ENCODE measurements at regions not wholly inside any gene's neighbourhood (a gene's known extent, or its start where the extent isn't known, plus 50 kb on each side); places are given as distances from the start of the nearest gene placed in this dataset.

DNA sequence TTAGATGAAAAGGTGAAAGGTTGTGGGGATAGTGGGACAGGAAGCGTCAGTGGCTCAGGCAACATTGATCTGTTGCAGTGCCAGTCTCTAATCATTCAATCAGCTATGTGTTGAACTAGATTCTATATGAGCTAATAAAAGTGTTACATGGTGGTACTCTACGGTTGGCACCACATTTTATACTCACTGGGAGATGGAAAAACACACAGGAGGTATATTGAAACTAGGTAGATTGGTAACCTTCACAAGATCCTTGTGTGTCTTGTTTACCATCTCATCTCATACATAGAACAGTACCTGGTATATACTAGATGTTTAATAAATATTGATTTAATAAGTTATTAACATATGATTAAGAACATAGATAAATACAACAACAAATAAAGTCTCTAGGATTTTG, 152.7 kb downstream of the NAA11 start:
- no peak overlapping the region for H3K27ac Mint-ChIP-seq (ENCODE audit: unreplicated experiment)
- no peaks in the 10 kb centered on the region for H4K20me1 ChIP-seq (ENCODE audit: insufficient read depth, low read length)
- no peaks in the 10 kb centered on the region for H3K36me3 ChIP-seq (ENCODE audit: insufficient read depth, low read length)
- no peaks in the 10 kb centered on the region for H3K36me3 Mint-ChIP-seq (ENCODE audit: low read depth, unreplicated experiment)
- no peaks in the 10 kb centered on the region for H3K9me3 ChIP-seq (ENCODE audit: insufficient read depth, low read depth, low read length)
- H3K4me3 ChIP-seq (ENCODE audit: insufficient read depth, low read depth, low read length): no peak overlapping the region
- H3K9me3 Mint-ChIP-seq (ENCODE audit: unreplicated experiment): peaks cover 4% of the 10 kb centered on the region
- H3K9ac ChIP-seq (ENCODE audit: low read length): no peak overlapping the region
- no peaks in the 10 kb centered on the region for H3K27me3 ChIP-seq (ENCODE audit: insufficient read depth, low read length)
- DNase-seq (ENCODE audit: low read depth): no peak
- peaks cover 3% of the 10 kb centered on the region for H3K4me1 Mint-ChIP-seq (ENCODE audit: low read depth, unreplicated experiment)
- no peak overlapping the region for H3K4me2 ChIP-seq (ENCODE audit: low read length)
- no peak for FAIRE-seq
- TF ChIP-seq, protein P1, sequence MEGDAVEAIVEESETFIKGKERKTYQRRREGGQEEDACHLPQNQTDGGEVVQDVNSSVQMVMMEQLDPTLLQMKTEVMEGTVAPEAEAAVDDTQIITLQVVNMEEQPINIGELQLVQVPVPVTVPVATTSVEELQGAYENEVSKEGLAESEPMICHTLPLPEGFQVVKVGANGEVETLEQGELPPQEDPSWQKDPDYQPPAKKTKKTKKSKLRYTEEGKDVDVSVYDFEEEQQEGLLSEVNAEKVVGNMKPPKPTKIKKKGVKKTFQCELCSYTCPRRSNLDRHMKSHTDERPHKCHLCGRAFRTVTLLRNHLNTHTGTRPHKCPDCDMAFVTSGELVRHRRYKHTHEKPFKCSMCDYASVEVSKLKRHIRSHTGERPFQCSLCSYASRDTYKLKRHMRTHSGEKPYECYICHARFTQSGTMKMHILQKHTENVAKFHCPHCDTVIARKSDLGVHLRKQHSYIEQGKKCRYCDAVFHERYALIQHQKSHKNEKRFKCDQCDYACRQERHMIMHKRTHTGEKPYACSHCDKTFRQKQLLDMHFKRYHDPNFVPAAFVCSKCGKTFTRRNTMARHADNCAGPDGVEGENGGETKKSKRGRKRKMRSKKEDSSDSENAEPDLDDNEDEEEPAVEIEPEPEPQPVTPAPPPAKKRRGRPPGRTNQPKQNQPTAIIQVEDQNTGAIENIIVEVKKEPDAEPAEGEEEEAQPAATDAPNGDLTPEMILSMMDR (IDR thresholded peaks at IDR 0.05; ENCODE audit: insufficient read depth, low read depth, low read length): no peak
- no peak for TF ChIP-seq EZH2 (IDR thresholded peaks at IDR 0.05; ENCODE audit: insufficient read depth, low read length)
- H3K27me3 Mint-ChIP-seq (ENCODE audit: low read depth, unreplicated experiment): no peaks in the 10 kb centered on the region
- H3K27ac ChIP-seq (ENCODE audit: low read depth, low read length): no peak overlapping the region
- H3K4me3 Mint-ChIP-seq (ENCODE audit: unreplicated experiment): no peak overlapping the region
- no peaks in the 10 kb centered on the region for H3K79me2 ChIP-seq (ENCODE audit: insufficient read depth, low read length)
- no peak overlapping the region for H2AFZ ChIP-seq (ENCODE audit: low read depth, low read length)
- no peaks in the 10 kb centered on the region for H3K4me1 ChIP-seq (ENCODE audit: insufficient read depth, low read length)

DNA sequence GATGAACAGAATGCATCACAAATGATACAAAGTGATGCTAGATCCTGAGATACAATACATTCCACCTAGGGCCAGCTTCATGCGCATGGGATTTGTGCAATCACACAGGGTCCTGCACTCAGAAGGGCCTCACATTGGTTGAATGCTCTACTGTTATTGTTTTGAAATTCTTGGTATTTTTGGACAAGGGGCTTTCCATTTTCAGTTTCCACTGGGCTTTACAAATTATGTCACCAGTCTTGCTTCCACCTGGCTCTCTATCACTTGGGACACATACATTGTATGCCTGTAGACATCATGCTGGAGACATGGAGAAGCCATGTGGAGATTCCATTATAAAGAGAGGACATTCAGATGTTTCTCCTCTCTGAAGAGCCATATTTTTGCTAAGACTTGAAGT, 155.8 kb downstream of the NAA11 start:
- H3K79me2 ChIP-seq (ENCODE audit: insufficient read depth, low read length): no peaks in the 10 kb centered on the region
- DNase-seq (ENCODE audit: low read depth) (no peak), FAIRE-seq (no peak)
- no peak overlapping the region for H3K4me3 ChIP-seq (ENCODE audit: insufficient read depth, low read depth, low read length)
- no peaks in the 10 kb centered on the region for H3K36me3 Mint-ChIP-seq (ENCODE audit: low read depth, unreplicated experiment)
- no peaks in the 10 kb centered on the region for H4K20me1 ChIP-seq (ENCODE audit: insufficient read depth, low read length)
- H3K27me3 ChIP-seq (ENCODE audit: insufficient read depth, low read length): no peaks in the 10 kb centered on the region
- TF ChIP-seq, protein P1 (IDR thresholded peaks at IDR 0.05; ENCODE audit: insufficient read depth, low read depth, low read length): no peak
- no peak for TF ChIP-seq EZH2 (IDR thresholded peaks at IDR 0.05; ENCODE audit: insufficient read depth, low read length)
- H3K4me1 Mint-ChIP-seq (ENCODE audit: low read depth, unreplicated experiment): no peaks in the 10 kb centered on the region
- no peaks in the 10 kb centered on the region for H3K27me3 Mint-ChIP-seq (ENCODE audit: low read depth, unreplicated experiment)
- H3K9ac ChIP-seq (ENCODE audit: low read length): no peak overlapping the region
- H3K27ac Mint-ChIP-seq (ENCODE audit: unreplicated experiment): no peak overlapping the region
- H2AFZ ChIP-seq (ENCODE audit: low read depth, low read length): no peak overlapping the region
- no peaks in the 10 kb centered on the region for H3K36me3 ChIP-seq (ENCODE audit: insufficient read depth, low read length)
- no peak overlapping the region for H3K27ac ChIP-seq (ENCODE audit: low read depth, low read length)
- H3K9me3 ChIP-seq (ENCODE audit: insufficient read depth, low read depth, low read length): no peaks in the 10 kb centered on the region
- H3K4me2 ChIP-seq (ENCODE audit: low read length): no peak overlapping the region
- peaks cover 4% of the 10 kb centered on the region for H3K9me3 Mint-ChIP-seq (ENCODE audit: unreplicated experiment)
- H3K4me1 ChIP-seq (ENCODE audit: insufficient read depth, low read length): no peaks in the 10 kb centered on the region
- no peak overlapping the region for H3K4me3 Mint-ChIP-seq (ENCODE audit: unreplicated experiment)

DNA sequence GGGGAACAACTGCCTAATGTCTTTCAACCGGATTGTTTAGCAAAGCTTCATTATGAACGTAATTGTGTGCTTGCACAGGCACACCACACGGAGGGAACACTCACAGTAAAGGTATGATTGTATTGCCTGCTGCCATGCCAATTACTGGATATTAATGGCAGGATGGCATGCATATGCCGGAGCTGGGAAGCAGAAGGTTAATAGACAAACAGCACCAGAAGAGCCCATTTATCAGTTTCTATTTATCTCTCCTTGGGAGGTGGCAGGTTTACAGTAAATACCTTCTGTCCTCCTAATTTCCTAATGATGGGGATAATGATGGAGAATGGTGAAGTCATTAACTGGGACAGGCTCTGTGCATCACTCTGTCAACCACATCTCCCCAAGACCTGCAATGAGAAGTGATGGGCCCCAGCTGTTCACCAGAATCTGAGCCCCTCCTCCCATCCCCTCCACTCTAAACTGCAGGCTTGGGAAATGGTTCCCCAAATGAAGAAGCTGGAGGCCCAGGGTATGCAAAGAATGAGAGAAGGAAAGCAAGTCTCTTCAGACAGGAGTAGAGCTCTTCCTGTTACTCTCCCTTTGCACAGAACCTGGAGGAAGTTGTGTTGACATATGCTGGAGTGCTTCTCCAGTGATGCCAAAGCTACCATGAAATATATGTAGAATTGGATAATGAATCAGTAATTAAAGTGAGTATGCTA, 160.8 kb downstream of the NAA11 start:
- H3K36me3 Mint-ChIP-seq (ENCODE audit: low read depth, unreplicated experiment): no peaks in the 10 kb centered on the region
- H4K20me1 ChIP-seq (ENCODE audit: insufficient read depth, low read length): no peaks in the 10 kb centered on the region
- H3K4me1 Mint-ChIP-seq (ENCODE audit: low read depth, unreplicated experiment): no peaks in the 10 kb centered on the region

More for the DNA sequence above, 160.8 kb downstream of the NAA11 start:
- H3K27me3 Mint-ChIP-seq (ENCODE audit: low read depth, unreplicated experiment): no peaks in the 10 kb centered on the region
- H3K27ac Mint-ChIP-seq (ENCODE audit: unreplicated experiment): no peak overlapping the region
- no peak overlapping the region for H3K4me2 ChIP-seq (ENCODE audit: low read length)
- DNase-seq (ENCODE audit: low read depth) (no peak), FAIRE-seq (no peak)
- no peaks in the 10 kb centered on the region for H3K27me3 ChIP-seq (ENCODE audit: insufficient read depth, low read length)
- no peak overlapping the region for H3K9ac ChIP-seq (ENCODE audit: low read length)
- H3K4me3 Mint-ChIP-seq (ENCODE audit: unreplicated experiment): no peak overlapping the region
- H2AFZ ChIP-seq (ENCODE audit: low read depth, low read length): no peak overlapping the region
- no peaks in the 10 kb centered on the region for H3K79me2 ChIP-seq (ENCODE audit: insufficient read depth, low read length)
- H3K9me3 Mint-ChIP-seq (ENCODE audit: unreplicated experiment): peaks cover 4% of the 10 kb centered on the region
- TF ChIP-seq, protein P1 (IDR thresholded peaks at IDR 0.05; ENCODE audit: insufficient read depth, low read depth, low read length): no peak
- no peak for TF ChIP-seq EZH2 (IDR thresholded peaks at IDR 0.05; ENCODE audit: insufficient read depth, low read length)
- no peaks in the 10 kb centered on the region for H3K36me3 ChIP-seq (ENCODE audit: insufficient read depth, low read length)
- H3K4me1 ChIP-seq (ENCODE audit: insufficient read depth, low read length): no peaks in the 10 kb centered on the region
- no peak overlapping the region for H3K27ac ChIP-seq (ENCODE audit: low read depth, low read length)
- no peaks in the 10 kb centered on the region for H3K9me3 ChIP-seq (ENCODE audit: insufficient read depth, low read depth, low read length)
- H3K4me3 ChIP-seq (ENCODE audit: insufficient read depth, low read depth, low read length): no peak overlapping the region

All from astrocyte (in vitro differentiated cells and primary cell).